ENCODE measurements at regions not wholly inside any gene's neighbourhood (a gene's known extent, or its start where the extent isn't known, plus 50 kb on each side); places are given as distances from the start of the nearest gene placed in this dataset.
"Not testable (repeated sequence)": the region's sequence is repeated elsewhere in the genome, so short reads cannot be mapped to it uniquely, and the experiment has no call there.

GRCh38 chr5:124153588-124153987 is 592.9 kb downstream of the ZNF608 start:
- DNase-seq: no peak

DNA sequence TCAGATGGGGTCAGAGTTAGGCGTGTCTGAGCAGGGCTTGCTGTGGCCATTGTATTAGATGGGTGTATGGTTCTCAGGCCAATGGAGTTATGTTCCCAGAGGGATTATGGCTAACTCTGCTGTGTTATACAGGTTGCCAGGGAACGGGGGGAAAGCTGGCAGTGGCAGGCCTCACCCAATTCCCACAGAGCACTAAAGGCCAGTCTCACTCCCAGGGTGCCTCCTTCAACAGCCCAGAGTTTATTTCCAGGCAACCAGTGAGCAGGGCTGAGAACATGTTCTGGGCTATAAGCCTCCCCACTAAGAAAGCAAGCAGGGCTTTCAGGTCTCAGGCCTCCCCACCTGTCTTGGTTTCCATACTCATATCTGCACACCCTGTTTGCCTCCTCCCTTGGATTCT is 597.9 kb downstream of the ZNF608 start:
- DNase-seq: no peak

GRCh38 chr5:124140060-124140459 is 606.4 kb downstream of the ZNF608 start:
- no peak for DNase-seq

DNA sequence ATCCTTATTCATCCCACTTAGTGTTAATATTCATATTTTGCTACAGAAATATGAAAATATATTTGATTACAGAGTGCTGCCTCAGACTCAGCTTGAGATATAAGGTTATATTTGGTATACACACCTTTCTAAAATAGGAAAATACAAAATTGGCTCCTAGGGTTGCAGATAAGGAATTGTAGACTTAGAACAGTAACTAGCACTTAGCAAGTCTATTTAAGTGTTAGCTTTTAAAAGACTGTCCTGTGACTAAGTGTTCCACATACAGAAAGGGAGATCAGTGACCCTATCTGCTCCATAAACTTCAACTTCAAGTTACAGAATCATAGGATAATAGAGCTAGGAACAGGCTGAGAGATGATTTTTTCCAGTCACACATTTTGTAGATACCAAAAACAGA is 607.0 kb downstream of the ZNF608 start:
- no peak for DNase-seq

GRCh38 chr5:124136609-124137008 is 609.8 kb downstream of the ZNF608 start:
- DNase-seq: no peak

- DNase-seq: no peak
These were observed 611.5 kb downstream of the ZNF608 start for GRCh38 chr5:124134941-124135340.

DNA sequence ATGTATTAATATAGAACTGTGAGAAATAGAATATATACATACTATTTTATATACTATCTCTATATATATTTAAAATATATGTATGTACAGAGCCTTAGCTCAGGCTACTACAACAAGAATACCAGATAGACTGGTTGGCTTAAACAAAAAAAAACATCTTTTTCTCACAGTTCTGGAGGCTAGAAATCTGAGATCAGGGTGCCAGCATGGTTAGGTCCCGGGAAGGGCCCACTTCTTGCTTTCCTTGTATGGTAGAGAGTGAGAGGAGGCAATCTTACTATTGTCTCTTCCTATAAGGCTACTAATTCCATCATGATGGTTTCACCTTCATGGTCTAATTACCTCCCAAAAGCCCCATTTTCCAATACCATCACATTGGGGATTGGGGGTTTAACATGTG is 613.0 kb downstream of the ZNF608 start:
- no peak for DNase-seq

- no peak for DNase-seq
These were observed 613.6 kb downstream of the ZNF608 start for GRCh38 chr5:124132843-124133242.

GRCh38 chr5:124131466-124131865 is 615.0 kb downstream of the ZNF608 start:
- no peak for DNase-seq

DNA sequence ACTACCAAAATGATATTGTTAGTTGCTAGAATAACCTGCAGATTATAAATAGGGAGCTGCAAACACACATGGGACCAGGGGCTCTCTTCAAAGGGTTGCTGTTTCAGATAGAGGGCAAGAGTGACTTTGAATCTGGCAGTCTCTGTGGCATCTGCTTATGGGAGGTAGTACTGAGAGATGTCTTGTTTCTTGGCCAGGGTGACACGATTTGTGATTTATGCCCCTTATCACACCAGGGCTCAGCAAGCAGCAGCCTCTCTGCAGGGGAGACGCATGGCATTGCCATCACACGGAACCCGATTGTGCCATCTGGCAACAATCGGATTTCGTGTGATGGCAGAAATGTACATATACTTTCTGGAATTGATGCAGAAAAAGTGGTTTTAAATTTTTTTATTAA is 615.6 kb downstream of the ZNF608 start:
- DNase-seq: no peak

GRCh38 chr5:124128867-124129266 is 616.9 kb downstream of the CSNK1G3 start:
- DNase-seq: no peak

DNA sequence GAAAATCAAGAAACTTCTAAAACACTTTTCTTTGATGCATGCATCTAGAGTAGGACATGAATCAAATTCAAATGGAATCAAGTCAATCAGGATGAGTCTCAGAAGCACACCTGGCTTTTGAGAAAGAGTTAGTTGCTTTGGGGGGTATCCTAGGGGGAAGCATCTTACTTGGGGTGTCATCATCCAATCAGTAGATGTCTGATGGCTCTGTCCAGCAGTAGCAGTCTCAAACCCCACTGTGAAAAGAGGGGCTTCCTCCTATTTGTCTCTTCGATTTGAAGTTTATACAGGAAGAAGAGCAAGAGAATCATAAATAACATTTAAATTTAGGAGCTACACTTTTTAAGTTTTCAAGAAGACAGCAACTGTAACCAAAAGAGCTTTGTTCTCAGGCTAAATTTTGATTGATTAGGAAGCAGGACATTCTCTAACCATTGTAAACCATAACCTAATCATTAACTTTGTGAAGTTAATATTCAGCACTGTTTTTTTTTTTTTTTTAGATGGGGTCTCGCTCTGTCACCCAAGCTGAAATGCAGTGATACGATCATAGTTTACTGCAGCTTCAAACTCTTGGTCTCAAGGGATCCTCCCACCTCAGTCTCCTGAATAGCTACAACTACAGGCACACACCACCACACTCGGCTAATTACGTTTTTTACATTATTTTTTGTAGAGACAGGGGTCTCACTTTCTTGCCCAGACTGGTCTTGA is 614.7 kb downstream of the CSNK1G3 start:
- DNase-seq: no peak

- DNase-seq: no peak
These were observed 612.8 kb downstream of the CSNK1G3 start for GRCh38 chr5:124124711-124125229.

GRCh38 chr5:124121198-124121597 is 609.2 kb downstream of the CSNK1G3 start:
- no peak for DNase-seq

- DNase-seq: no peak
These were observed 602.9 kb downstream of the CSNK1G3 start for GRCh38 chr5:124114911-124115310.

GRCh38 chr5:124111886-124112285 is 599.9 kb downstream of the CSNK1G3 start:
- no peak for DNase-seq

- DNase-seq: no peak
These were observed 599.0 kb downstream of the CSNK1G3 start for GRCh38 chr5:124110942-124111341.

DNA sequence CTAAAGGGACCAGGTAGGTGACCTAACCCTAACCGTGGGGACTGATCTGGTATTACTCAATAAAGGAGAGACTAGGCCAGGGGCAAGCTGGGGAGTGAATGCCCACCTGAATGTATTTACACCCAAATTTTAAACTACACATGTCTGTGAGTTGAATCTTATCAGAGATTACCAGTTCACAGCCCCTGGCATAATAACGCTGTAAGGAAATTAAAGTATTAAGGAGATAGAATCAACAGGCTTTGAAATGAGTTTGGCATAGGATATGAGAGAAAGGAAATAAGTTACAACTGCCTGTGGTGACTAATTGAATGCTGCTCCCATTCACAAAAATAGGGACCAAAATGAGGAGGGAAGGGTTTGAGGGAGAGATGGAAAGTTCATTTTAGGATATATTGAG is 593.3 kb downstream of the CSNK1G3 start:
- no peak for DNase-seq

- no peak for DNase-seq
These were observed 592.8 kb downstream of the CSNK1G3 start for GRCh38 chr5:124104821-124105220.

DNA sequence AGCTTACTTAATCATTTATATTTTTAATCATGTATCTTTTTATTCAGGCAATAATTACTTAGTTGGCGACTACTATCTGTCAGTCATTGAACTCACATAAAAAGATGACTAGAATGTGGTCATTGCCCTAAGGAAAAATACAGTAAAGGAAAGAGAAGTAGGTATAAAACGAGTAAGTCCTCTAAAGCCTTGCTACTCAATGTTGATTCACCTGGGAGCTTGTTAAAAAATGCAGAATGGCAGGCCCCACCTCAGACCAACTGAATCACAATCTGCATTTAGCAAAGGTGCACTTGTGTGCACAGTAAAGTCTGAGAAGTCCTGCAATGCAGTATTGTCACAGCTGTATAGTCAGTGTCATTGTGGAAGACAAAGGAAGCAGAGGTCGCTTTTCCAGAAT is 592.4 kb downstream of the CSNK1G3 start:
- DNase-seq: no peak

DNA sequence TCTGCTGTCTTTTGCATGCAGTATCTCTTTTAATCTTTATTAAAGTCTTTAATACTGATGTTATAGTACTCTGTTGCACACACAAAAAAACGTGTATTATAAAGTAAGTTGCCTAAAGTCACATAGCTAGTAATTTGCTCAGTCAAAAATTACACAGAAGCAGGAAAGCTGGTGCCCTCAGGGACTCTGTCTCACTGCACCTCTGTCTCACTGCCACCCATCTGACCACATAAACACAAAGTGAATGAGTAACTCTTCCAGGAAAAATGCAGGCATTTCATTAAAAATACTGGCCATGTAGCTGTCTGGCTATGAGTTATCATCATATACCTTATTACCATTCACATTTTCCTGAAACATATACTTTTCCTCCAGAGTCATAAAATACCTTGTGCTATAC is 591.7 kb downstream of the CSNK1G3 start:
- no peak for DNase-seq

GRCh38 chr5:124103056-124103455 is 591.1 kb downstream of the CSNK1G3 start:
- DNase-seq: not testable (repeated sequence)

DNA sequence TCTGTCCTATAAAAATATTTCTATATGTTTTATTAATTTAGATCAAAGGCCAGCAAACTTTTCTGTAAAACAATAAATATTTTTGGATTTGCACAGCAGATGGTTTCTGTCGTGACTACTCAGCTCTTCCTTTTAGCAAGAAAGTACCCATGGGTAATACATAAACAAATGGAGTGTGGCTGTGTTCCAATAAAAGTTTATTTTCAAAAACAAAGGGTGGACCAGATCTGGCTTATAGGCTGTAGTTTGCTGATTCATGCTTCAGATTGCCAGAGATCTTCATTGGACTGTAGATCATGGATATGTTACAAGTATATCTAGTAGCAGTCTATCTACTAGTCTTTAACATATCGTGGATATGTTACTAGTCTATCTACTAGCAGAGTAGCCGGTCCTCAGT is 590.5 kb downstream of the CSNK1G3 start:
- DNase-seq: no peak

GRCh38 chr5:124093658-124094057 is 581.7 kb downstream of the CSNK1G3 start:
- DNase-seq: no peak

GRCh38 chr5:124090115-124090514 is 578.1 kb downstream of the CSNK1G3 start:
- DNase-seq: no peak

Data from inflammatory macrophage (primary cell).